Fibroblast of pulmonary artery (primary cell): ENCODE measurements at regions not wholly inside any gene's neighbourhood (a gene's known extent, or its start where the extent isn't known, plus 50 kb on each side); places are given as distances from the start of the nearest gene placed in this dataset.
"Not testable (repeated sequence)": the region's sequence is repeated elsewhere in the genome, so short reads cannot be mapped to it uniquely, and the experiment has no call there.

Experiments used
- DNase-seq: peaks from one replicate; pipeline ENCODE4 v3.0.0-alpha.2; 2010; ENCODE audit warnings: low read depth
- H3K4me3 ChIP-seq: replicated peaks from 2 replicates; pipeline ENCODE4 v1.5.1; 2011; ENCODE audit warnings: low read depth, mild to moderate bottlenecking, control low read depth, low read length, moderate library complexity
- TF ChIP-seq, protein P1 (sequence below): IDR thresholded peaks from 2 replicates; pipeline ENCODE4 v1.5.1; 2011; ENCODE audit warnings: mild to moderate bottlenecking, control low read depth, low read length, inconsistent platforms; ENCODE audit errors: missing control alignments

DNA sequence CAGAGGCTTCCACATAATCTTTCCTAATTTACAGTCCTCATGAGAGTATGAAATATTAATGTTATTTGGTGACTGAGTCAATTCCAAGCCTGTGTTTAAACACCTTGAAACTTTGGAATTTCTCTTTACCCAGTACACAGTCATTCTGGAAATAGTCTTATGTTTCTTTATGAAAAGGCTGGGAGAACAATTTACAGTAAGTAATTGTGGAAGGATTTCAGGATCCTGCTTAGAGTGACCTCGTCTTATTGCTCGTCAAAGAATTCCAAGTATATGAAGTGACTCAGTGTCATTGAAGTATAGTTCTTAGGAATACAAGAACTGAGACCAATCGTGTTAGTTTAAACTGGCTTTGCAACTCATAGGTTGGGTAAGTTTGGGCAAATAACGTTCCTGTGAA lies 634.2 kb downstream of the SLC16A7 start:
- no peak overlapping the region for H3K4me3 ChIP-seq
- DNase-seq = no peak
- TF ChIP-seq, protein P1, sequence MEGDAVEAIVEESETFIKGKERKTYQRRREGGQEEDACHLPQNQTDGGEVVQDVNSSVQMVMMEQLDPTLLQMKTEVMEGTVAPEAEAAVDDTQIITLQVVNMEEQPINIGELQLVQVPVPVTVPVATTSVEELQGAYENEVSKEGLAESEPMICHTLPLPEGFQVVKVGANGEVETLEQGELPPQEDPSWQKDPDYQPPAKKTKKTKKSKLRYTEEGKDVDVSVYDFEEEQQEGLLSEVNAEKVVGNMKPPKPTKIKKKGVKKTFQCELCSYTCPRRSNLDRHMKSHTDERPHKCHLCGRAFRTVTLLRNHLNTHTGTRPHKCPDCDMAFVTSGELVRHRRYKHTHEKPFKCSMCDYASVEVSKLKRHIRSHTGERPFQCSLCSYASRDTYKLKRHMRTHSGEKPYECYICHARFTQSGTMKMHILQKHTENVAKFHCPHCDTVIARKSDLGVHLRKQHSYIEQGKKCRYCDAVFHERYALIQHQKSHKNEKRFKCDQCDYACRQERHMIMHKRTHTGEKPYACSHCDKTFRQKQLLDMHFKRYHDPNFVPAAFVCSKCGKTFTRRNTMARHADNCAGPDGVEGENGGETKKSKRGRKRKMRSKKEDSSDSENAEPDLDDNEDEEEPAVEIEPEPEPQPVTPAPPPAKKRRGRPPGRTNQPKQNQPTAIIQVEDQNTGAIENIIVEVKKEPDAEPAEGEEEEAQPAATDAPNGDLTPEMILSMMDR = no peak

DNA sequence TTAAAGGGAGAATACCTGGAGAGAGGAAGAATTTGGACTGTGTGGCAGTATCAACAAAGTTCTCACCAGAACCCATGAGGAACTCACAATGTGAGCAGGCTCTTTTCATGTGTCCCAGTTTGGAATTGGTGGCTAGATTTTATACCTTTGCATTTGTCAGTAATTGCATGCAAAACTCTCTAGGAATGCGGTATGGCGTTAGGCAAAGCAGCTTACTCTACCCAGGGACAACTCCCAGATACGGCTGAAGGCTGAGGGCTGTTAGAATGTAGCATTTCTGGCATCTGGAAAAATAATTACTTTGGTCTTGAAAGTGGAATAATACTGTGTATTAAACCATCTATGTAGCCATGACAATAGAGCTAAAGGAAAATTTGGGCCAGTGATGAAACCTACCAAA lies 635.5 kb downstream of the SLC16A7 start:
- no peak overlapping the region for H3K4me3 ChIP-seq
- TF ChIP-seq, protein P1 = no peak
- no peak for DNase-seq

DNA sequence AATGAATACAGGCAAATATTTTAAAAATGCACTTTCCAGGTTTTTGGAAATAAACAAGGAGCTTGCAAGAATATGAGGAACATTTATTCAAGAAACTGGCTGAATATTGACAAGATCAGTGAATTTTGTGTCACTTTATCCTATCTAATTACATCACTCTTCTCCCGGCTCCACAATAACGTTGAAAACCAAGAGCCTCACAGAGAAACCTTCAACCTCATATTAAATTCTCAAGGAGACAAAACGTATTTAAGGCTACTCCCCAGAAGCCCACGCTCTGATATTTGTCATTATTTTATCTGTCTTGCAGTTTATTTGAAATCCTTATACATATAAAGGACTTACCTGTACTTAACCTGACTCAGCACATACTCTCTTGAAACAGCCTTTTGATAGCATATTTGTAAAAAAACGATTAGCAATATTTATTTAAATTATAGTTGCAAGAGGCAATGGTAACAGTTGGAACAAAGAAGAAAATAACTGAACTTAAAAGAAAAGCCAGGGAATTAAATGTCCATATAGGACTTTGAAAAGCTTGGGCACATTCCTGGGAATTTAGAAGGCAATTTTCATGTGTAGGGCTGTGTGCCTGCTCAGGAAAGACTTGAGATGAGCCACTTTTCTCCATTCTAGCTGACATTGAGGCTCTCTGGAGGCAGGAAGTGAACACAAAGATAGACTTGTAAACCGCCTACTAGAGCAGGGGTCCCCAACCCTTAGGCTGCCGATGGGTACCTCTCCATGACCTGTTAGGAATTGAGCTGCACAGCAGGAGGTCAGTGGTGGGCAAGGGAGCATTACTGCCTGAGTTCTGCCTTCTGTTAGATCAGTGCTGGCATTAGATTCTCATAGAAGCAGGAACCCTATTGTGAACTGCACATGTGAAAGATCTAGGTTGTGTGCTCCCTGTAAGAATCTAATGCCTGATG lies 636.4 kb downstream of the SLC16A7 start:
- no peak for DNase-seq
- TF ChIP-seq, protein P1 = no peak
- H3K4me3 ChIP-seq = no peak overlapping the region

DNA sequence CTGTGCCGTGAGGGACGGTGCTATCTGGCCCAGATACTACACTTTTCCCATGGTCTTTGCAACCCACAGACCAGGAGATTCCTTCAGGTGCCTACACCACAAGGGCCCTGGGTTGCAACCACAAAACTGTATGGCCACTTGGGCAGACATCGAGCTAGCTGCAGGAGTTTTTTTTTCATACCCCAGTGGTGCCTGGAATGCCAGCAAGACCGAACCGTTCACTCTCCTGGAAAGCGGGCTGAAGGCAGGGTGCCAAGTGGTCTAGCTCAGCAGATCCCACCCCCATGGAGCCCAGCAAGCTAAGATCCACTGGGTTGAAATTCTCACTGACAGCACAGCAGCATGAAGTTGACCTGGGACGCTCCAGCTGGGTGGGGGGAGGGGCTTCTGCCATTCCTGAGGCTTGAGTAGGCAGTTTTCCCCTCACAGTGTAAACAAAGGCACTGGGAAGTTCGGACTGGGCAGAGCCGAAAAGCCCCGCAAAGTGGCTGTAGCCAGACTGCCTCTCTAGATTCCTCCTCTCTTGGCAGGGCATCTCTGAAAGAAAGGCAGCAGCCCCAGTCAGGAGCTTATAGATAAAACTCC lies 638.9 kb downstream of the SLC16A7 start:
- DNase-seq, H3K4me3 ChIP-seq: not testable (repeated sequence)

DNA sequence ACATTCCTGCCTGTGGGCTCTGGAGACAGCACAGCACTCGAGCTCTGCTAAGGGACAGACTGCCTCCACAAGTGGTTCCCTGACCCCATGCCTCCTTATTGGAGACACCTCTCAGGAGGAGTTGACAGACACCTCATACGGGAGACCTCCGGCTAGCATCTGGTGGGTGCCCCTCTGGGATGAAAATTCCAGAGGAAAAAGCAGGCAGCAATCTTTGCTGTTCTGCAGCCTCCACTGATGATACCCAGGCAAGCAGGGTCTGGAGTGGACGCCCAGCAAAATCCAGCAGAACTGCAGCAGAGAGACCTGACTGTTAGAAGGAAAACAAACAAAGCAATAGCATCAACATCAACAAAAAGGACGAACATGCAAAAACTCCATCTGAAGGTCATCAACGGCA lies 639.4 kb downstream of the SLC16A7 start:
- H3K4me3 ChIP-seq = no peak overlapping the region
- DNase-seq = no peak
- TF ChIP-seq, protein P1 = no peak

DNA sequence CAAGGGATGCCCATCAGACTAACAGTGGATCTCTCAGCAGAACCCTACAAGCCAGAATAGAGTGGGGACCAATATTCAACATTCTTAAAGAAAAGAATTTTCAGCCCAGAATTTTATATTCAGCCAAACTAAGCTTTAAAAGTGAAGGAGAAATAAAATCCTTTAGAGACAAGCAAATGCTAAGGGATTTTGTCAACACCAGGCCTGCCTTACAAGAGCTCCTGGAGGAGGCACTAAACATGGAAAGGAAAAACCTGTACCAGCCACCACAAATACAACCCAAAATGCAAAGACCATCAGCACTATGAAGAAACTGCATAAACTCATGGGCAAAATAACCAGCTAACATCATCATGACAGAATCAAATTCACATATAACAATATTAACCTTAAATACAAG lies 640.6 kb downstream of the SLC16A7 start:
- not testable (repeated sequence) for DNase-seq, H3K4me3 ChIP-seq

DNA sequence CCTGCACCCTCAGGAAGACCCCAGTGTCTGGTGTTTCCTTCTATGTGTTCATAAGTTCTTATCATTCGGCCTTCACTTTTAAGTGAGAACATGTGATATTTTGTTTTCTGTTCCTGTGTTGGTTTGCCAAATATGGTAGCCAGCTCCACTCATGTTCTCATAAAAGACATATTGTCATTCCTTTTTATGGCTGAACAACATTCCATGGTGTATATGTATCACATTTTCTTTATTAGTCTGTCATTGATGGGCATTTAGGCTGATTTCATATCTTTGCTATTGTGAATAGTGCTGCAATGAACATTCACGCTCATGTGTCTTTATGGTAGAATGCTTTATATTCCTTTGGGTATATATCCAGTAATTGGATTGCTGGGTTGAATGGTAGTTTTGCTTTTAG lies 645.1 kb downstream of the SLC16A7 start:
- no peak overlapping the region for H3K4me3 ChIP-seq
- TF ChIP-seq, protein P1 = no peak
- no peak for DNase-seq

DNA sequence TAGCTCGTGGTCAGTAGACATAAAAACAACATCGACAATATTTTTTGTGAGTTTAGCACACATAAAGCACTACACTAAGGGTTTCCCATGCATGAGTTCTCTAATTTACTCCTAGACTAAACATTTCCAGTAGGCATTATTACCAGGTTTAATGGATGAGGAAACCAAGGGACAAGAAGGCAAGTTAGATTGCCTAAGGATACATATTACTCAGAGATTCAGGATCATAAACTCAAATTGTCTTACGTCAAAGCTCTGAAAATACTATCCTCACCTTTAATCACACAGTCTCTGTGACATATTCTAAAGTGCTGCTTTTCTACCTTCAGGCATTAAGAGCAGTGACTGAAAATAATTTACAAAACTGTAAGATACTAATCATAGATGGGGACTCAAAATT lies 655.3 kb downstream of the SLC16A7 start:
- no peak for DNase-seq
- TF ChIP-seq, protein P1 = no peak
- H3K4me3 ChIP-seq = no peak overlapping the region
